Head of caudate nucleus (tissue), 42 donors: ENCODE measurements at regions not wholly inside any gene's neighbourhood (a gene's known extent, or its start where the extent isn't known, plus 50 kb on each side); places are given as distances from the start of the nearest gene placed in this dataset.
"Not testable (repeated sequence)": the region's sequence is repeated elsewhere in the genome, so short reads cannot be mapped to it uniquely, and the experiment has no call there.

ENCODE experiments used
- DNase-seq, 42 donors: peaks; one replicate each; pipeline versions ENCODE4 v3.0.0 to v3.0.0-alpha.2; 2020 to 2021; ENCODE audit warnings: mixed read lengths in 7 of 42
- intact Hi-C: fragments of 100-400 bp; cut with DNase I; formaldehyde crosslinking; loops from one replicate; pipeline ENCODE4 v1.15.0; 2022

DNA sequence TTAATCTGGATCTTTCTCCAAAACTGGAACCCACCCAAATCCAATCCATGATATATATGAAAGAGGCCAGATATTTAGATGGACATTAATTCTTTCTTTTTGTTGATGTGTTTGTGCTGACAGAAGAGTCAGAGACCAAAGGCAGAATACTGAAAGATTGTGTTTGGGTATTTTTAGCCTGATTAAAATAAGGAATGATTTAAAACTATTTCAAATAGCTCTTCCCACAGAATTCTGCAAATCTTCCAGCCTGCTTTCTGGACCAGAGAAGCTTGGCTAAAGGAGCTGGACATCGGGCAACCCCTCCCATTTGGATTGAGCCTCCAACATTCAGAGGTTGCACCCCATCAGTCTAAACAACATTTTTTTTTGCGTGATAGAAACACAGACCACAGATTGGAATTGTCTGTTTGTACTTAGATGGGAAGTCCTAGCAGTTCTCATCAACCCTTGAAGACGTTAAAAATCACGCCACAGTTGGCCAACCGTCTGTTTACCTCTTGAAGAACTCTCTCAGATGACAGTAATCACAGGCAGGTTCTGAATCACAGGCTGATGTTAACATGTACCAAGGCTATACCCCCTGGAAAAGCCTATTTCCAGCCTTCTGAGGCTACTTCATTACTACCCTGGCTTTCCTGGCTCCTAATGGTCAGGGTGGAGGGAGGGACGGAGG is 155.2 kb upstream of the NRP1 start:
- no peak for DNase-seq
- intact Hi-C loops: no loop called here

GRCh38 chr10:33487014-33487776 is 152.7 kb upstream of the NRP1 start:
- no peak for DNase-seq
- intact Hi-C loops: no loop called here

DNA sequence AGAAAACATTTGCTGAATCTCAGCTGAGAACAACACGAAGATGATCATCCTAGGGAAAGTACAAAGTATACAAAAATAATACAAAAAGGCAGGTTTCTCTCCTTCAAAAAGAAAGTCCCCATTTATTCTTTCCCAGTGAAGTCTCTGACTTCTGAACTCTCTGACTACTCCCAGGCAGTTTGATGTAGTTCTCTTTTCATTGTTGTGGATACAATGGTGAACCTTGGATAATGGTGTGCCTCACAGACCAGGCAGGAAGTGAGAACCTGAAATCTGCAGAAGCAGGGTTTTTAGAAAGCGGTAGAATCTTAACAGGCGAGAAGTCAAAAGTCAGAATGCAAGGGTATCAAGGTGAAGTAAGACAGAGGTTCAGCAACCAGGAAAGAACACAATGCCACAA is 150.8 kb upstream of the NRP1 start:
- intact Hi-C loops: no loop called here
- DNase-seq: no peak

DNA sequence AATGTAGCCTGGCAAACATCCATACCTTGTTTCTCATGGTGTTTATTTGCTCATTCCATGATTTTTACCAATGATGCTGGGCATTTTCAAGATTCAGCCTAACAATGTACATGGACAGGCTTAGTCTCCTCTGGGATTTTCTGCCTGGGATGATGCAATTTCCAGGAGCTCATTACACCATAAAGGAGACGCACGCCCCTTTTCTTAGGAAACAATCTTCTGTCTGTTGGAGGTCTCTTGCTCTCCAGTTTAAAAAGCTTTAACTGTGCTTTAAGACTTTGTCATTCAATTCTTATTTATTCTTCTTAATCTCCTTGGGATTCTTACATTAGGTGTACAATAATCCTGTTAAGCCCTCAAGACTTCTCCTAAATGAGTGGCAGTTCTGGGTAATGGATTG is 150.3 kb upstream of the NRP1 start:
- DNase-seq: no peak
- intact Hi-C loops: no loop called here

- intact Hi-C loops: no loop called here
- no peak for DNase-seq
Observed at GRCh38 chr10:33483816-33484190, 149.3 kb upstream of the NRP1 start.

DNA sequence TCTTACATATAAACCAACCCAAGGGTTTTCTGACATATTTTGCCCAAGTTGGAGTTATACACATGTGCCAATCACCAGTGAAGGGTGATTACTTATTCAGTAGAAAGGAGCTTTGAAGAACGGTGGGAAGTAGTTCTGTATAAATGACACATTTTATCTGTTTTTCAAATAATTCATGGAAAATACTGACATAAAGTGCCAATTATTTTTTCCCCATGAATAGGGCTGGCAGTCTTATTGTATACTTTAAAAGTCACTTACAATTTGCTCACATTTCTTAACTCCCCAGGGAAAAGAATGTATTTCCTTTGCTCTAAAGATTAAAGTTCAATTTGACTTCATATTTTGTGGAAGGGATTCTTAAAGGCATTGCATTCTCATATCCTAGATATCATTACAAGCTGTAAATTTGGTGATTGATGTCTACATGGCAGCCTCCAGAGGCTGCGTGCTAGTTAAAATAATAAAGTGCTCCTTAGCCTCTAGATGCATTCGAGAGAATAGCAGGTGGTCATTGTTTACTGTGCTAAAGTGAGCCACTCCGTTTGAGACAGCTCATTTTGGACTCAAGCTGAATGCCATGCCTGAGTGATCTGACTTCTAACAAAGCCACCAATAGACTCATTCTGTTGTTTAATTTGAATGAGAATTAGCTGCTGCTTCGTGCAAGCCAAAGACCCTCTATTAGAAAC is 148.8 kb upstream of the NRP1 start:
- intact Hi-C loops: no loop called here
- DNase-seq: no peak

GRCh38 chr10:33482486-33482885 is 148.0 kb upstream of the NRP1 start:
- intact Hi-C loops: no loop called here

DNA sequence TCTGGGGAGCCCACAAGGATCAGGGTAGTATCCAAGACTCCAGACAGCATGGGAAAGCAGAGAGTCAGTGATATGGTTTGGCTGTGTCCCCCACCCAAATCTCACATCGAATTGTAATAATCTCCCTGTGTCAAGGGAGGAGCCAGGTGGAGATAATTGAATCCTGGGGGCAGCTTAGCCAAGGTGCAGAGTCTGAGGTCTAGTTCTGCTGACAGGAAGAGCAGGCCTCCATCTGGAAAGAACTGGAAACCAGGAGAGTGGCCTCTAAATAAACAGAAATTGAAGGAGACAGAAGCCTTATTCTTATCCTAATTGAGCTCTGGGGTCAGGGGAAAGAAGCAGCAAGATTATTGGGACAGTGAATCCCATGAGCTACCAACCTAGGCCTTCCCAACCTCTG is 146.7 kb upstream of the NRP1 start:
- intact Hi-C loops: no loop called here
- DNase-seq: no peak

More at GRCh38 chr10:33482486-33482885, 148.0 kb upstream of the NRP1 start:
- no peak for DNase-seq

DNA sequence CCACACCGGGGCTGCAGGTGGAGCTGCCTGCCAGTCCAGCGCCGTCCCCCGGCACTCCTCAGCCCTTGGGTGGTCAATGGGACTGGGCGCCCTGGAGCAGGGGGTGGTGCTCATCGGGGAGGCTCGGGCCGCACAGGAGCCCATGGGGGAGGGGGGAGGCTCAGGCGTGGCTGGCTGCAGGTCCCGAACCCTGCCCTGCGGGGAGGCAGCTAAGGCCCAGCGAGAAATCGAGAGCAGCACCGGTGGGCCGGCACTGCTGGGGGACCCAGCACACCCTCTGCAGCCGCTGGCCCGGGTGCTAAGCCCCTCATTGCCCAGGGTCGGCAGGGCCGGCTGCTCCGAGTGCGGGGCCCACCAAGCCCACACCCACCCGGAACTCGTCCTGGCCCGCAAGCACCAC is 145.9 kb upstream of the NRP1 start:
- DNase-seq, intact Hi-C loops: not testable (repeated sequence)

DNA sequence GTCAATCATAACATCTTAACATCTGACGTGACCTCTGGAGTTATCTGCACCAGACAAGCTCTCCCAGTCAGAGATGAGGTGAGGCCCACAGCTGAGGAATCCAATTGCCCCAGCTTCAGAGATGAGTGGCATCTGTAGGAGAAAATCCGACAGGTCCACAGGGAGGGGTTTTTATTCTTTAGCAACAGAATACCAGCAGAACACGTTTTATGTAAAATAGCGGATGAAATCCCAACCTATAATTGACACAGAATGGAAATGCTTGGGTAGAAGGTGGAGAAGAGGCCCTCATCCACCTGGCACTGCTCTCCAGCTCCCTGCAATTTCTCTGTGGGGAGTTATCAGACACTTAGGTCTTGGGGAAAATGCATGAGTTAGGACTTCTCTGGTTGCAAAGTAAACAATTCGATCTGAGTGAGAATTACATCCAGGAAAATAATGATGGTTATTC is 144.2 kb upstream of the NRP1 start:
- intact Hi-C loops: no loop called here

DNA sequence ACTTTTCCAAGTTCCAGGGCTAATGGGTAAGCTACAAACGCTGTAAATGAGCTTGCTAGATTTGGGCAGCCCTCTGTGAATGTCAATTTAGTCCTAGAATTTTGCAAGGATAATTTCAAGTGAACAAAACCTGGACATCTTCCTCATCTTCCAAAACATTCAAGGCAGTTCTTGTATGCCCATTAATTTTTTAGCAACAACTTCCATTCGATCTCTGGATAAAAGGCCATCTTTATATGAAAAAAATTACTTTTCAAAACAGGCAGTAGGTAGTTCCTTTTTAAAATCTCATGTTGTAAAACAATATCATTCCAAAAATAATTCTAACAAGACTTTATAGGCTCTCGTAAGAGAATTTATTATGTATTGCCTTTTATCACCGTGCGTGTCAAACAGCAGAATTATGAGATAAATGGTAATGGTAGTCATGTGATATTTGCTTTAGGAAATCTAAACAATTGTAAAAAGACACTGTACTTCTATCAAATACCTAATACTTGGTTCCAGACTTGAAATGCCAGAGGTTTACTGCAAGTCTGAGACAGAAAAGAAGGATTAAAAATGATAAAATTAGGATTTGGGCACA is 143.7 kb upstream of the NRP1 start:
- intact Hi-C loops: no loop called here

More for the DNA sequence above, 144.2 kb upstream of the NRP1 start:
- DNase-seq: no peak

GRCh38 chr10:33477291-33478088 is 143.0 kb upstream of the NRP1 start:
- DNase-seq: no peak
- intact Hi-C loops: no loop called here

More for the DNA sequence above, 143.7 kb upstream of the NRP1 start:
- no peak for DNase-seq

GRCh38 chr10:33476757-33477273 is 142.3 kb upstream of the NRP1 start:
- peak in 7 of 42 donors; percentile 3 to 45 (median 13) for DNase-seq
- intact Hi-C loops: no loop called here

- intact Hi-C loops: no loop called here
- no peak for DNase-seq
Observed at GRCh38 chr10:33473688-33474087, 139.2 kb upstream of the NRP1 start.

DNA sequence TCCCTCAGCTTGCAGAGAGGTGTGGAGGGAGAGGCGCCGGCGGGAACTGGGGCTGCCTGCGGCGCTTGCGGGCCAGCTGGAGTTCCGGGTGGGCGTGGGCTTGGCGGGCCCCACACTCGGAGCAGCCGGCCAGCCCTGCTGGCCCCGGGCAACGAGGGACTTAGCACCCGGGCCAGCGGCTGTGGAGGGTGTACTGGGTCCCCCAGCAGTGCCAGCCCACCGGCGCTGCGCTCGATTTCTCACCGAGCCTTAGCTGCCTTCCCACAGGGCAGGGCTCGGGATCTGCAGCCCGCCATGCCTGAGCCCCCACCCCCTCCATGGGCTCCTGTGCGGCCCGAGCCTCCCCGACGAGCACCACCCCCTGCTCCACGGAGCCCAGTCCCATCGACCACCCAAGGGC is 133.5 kb upstream of the NRP1 start:
- DNase-seq, intact Hi-C loops: not testable (repeated sequence)

DNA sequence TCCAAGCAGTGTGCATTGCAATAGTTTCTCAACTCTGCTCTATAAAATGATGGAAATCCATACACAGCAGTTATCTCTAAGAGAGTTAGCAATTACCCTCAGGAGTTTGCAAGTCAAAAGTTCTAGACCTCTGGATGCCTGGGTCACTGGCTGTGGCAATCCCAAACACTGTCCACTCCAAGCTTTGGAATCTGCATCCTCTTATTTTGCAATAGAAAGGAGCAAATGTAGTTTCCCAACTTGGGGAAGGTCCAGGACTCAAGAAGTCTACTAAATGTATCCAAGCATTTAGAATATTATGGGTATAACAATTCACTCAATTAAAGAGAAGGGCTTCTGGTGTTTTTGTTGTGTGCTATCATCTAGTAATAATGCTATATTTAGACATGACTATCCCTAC is 131.3 kb upstream of the NRP1 start:
- DNase-seq: no peak
- intact Hi-C loops: no loop called here

DNA sequence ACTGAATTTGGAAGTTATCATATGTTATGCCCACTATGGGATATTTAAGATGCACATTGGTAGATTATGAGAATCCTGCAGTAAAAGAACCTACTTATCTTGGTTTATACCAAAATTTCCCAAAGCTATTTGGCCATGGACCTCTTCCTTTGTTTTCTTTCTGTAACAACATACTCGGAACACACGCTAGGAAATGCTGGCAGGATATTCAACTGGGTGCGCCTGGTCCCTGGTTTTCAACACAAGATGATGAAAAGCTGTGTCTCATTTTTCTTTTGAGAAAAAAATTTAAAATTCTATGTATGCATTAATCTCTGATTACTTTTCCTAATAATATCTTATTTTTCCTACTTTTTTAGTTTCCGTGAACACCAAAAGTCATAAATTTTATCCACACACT is 128.5 kb upstream of the NRP1 start:
- no peak for DNase-seq
- intact Hi-C loops: no loop called here

DNA sequence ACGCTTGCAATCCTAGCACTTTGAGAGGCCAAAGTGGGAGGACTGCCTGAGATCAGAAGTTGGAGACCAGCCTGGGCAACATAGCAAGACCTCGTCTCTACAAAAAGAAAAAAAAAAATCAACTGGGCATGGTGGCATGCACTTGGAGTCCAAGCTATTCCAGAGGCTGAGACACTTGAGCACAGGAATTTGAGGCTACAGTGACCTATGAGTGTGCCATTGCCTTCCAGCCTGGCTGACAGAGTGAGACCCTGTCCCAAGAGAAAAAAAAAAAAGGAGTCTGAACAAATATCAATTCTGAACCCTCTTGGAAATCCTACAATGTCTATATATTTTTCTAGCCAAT is 126.8 kb upstream of the NRP1 start:
- no peak for DNase-seq
- intact Hi-C loops: no loop called here
